H9 (cell line): ENCODE measurements at regions not wholly inside any gene's neighbourhood (a gene's known extent, or its start where the extent isn't known, plus 50 kb on each side); places are given as distances from the start of the nearest gene placed in this dataset.

Experiments used
- DNase-seq: peaks from one replicate; pipeline ENCODE4 v3.0.0-alpha.2; 2017
- H2AFZ ChIP-seq: one replicate; pipeline ENCODE4 v1.6.1; 2013; ENCODE audit warnings: mild to moderate bottlenecking, low read length, control low read depth, moderate library complexity
- H2AK5ac ChIP-seq: 2 replicates; pipeline ENCODE4 v1.6.1; 2013; ENCODE audit warnings: low read length, control low read depth, mixed read lengths; ENCODE audit not compliant: insufficient read length
- H2BK120ac ChIP-seq: one replicate; pipeline ENCODE4 v1.6.1; 2013; ENCODE audit warnings: low read depth, mild to moderate bottlenecking, low read length, control low read depth, inconsistent platforms; ENCODE audit not compliant: poor library complexity, severe bottlenecking
- H2BK12ac ChIP-seq: 2 replicates; pipeline ENCODE4 v1.6.1; 2013; ENCODE audit warnings: low read length, control low read depth, mixed read lengths, low read depth; ENCODE audit not compliant: insufficient read length
- H2BK15ac ChIP-seq: 2 replicates; pipeline ENCODE4 v1.6.1; 2013; ENCODE audit warnings: low read depth, low read length, control low read depth
- H2BK20ac ChIP-seq: one replicate; pipeline ENCODE4 v1.6.1; 2013; ENCODE audit warnings: low read depth, mild to moderate bottlenecking, low read length, control low read depth, inconsistent platforms; ENCODE audit not compliant: poor library complexity, severe bottlenecking
- H2BK5ac ChIP-seq: 2 replicates; pipeline ENCODE4 v1.6.1; 2013; ENCODE audit warnings: low read length, control low read depth, mixed read lengths; ENCODE audit not compliant: insufficient read length
- H3K14ac ChIP-seq: 2 replicates; pipeline ENCODE4 v1.6.1; 2013; ENCODE audit warnings: low read length, control low read depth; ENCODE audit not compliant: insufficient read depth
- H3K18ac ChIP-seq: 2 replicates; pipeline ENCODE4 v1.6.1; 2013; ENCODE audit warnings: low read depth, mild to moderate bottlenecking, mixed read lengths, low read length, control low read depth; ENCODE audit not compliant: insufficient read length
- H3K23ac ChIP-seq: 2 replicates; pipeline ENCODE4 v1.6.1; 2013; ENCODE audit warnings: low read length, control low read depth, mixed read lengths, low read depth; ENCODE audit not compliant: insufficient read length
- H3K23me2 ChIP-seq: 2 replicates; pipeline ENCODE4 v1.6.1; 2013; ENCODE audit warnings: low read depth, mild to moderate bottlenecking, mixed read lengths, low read length, control low read depth; ENCODE audit not compliant: insufficient read length, poor library complexity, severe bottlenecking
- H3K27ac ChIP-seq: 2 replicates; pipeline ENCODE4 v1.5.1; 2013; ENCODE audit warnings: low read length, control low read depth, mixed read lengths, low read depth; ENCODE audit not compliant: insufficient read length
- H3K27me3 ChIP-seq: 2 replicates; pipeline ENCODE4 v1.6.1; 2013; ENCODE audit warnings: low read length, control low read depth, inconsistent platforms; ENCODE audit not compliant: insufficient read depth
- H3K4ac ChIP-seq: 2 replicates; pipeline ENCODE4 v1.6.1; 2013; ENCODE audit warnings: low read depth, mild to moderate bottlenecking, control low read depth, inconsistent platforms, low read length, moderate library complexity
- H3K4me1 ChIP-seq: 2 replicates; pipeline ENCODE4 v1.6.1; 2013; ENCODE audit warnings: low read length, control low read depth, inconsistent platforms; ENCODE audit not compliant: insufficient read depth
- H3K4me2 ChIP-seq: 2 replicates; pipeline ENCODE4 v1.6.1; 2013; ENCODE audit warnings: low read length, control low read depth, mixed read lengths; ENCODE audit not compliant: insufficient read length, insufficient read depth
- H3K56ac ChIP-seq: 2 replicates; pipeline ENCODE4 v1.6.1; 2013; ENCODE audit warnings: low read depth, mild to moderate bottlenecking, mixed read lengths, low read length, control low read depth; ENCODE audit not compliant: insufficient read length
- H3K79me1 ChIP-seq: 2 replicates; pipeline ENCODE4 v1.6.1; 2013; ENCODE audit warnings: low read depth, mild to moderate bottlenecking, moderate library complexity, low read length, control low read depth, inconsistent platforms; ENCODE audit not compliant: insufficient read depth, poor library complexity, severe bottlenecking
- H3K79me2 ChIP-seq: 2 replicates; pipeline ENCODE4 v1.6.1; 2013; ENCODE audit warnings: low read length, control low read depth, inconsistent platforms; ENCODE audit not compliant: insufficient read depth
- H3K9ac ChIP-seq: 2 replicates; pipeline ENCODE4 v1.6.1; 2013; ENCODE audit warnings: low read length, control low read depth, mixed read lengths; ENCODE audit not compliant: insufficient read length; ENCODE audit errors: extremely low read depth
- H3K9me3 ChIP-seq: one replicate; pipeline ENCODE4 v1.6.1; 2013; ENCODE audit warnings: low read depth, low read length, inconsistent platforms; ENCODE audit not compliant: control insufficient read depth
- H3T11ph ChIP-seq: one replicate; pipeline ENCODE4 v1.6.1; 2013; ENCODE audit warnings: mild to moderate bottlenecking, low read length, control low read depth, inconsistent platforms
- H4K20me1 ChIP-seq: one replicate; pipeline ENCODE4 v1.6.1; 2013; ENCODE audit not compliant: control insufficient read depth, insufficient read length, insufficient read depth
- H4K5ac ChIP-seq: 2 replicates; pipeline ENCODE4 v1.6.1; 2013; ENCODE audit warnings: low read depth, mild to moderate bottlenecking, mixed read lengths, low read length, control low read depth; ENCODE audit not compliant: insufficient read length
- H4K8ac ChIP-seq: replicated peaks from 2 replicates; pipeline ENCODE4 v1.6.1; 2013; ENCODE audit warnings: low read length, control low read depth, mixed read lengths, low read depth; ENCODE audit not compliant: insufficient read length
- H4K91ac ChIP-seq: 2 replicates; pipeline ENCODE4 v1.6.1; 2013; ENCODE audit warnings: low read depth, mild to moderate bottlenecking, moderate library complexity, mixed read lengths, low read length, control low read depth; ENCODE audit not compliant: insufficient read length
- H3K27ac Mint-ChIP-seq, 3 experiments: 2 replicates in 2 of 3; 3 replicates in 1 of 3; pipeline ENCODE4 v1.8.0; 2020 to 2021; ENCODE audit warnings: mixed read lengths in 3 of 3, mild to moderate bottlenecking in 1 of 3, moderate library complexity in 1 of 3
- H3K27me3 Mint-ChIP-seq: 2 replicates; pipeline ENCODE4 v1.8.0; 2021; ENCODE audit warnings: low read depth, mild to moderate bottlenecking, moderate library complexity, mixed read lengths
- H3K36me3 Mint-ChIP-seq, 3 experiments: 2 replicates in 2 of 3; 3 replicates in 1 of 3; pipeline ENCODE4 v1.8.0; 2020 to 2021; ENCODE audit warnings: low read depth in 3 of 3, mixed read lengths in 3 of 3; ENCODE audit not compliant: insufficient read depth in 1 of 3
- H3K4me1 Mint-ChIP-seq, 2 experiments: 2 replicates each; pipeline ENCODE4 v1.8.0; 2020; ENCODE audit warnings: mixed read lengths in 2 of 2
- H3K4me3 Mint-ChIP-seq, 2 experiments: 2 replicates in 1 of 2; 3 replicates in 1 of 2; pipeline ENCODE4 v1.8.0; 2020 to 2021; ENCODE audit warnings: mild to moderate bottlenecking in 2 of 2, mixed read lengths in 2 of 2, moderate library complexity in 1 of 2
- H3K9me3 Mint-ChIP-seq, 2 experiments: 2 replicates in 1 of 2; 3 replicates in 1 of 2; pipeline ENCODE4 v1.8.0; 2020; ENCODE audit warnings: mild to moderate bottlenecking in 2 of 2, mixed read lengths in 2 of 2, moderate library complexity in 1 of 2
- WGBS: extraction: QIAGEN DNeasy Blood & Tissue Kit; methylation state at CpG from one replicate; pipeline ENCODE4 v1.1.7; 2013; ENCODE audit warnings: missing lambda C conversion rate, low lambda C conversion rate, mixed read lengths; ENCODE audit not compliant: insufficient read length; ENCODE audit errors: extremely low coverage; 5-methylcytosine and 5-hydroxymethylcytosine counted together
- TF ChIP-seq, protein P1 (sequence below): fragments of 200-600 bp; sonication (generic); conservative IDR thresholded peaks from 3 replicates; pipeline ENCODE4 v1.8.0; 2021; ENCODE audit warnings: antibody characterized with exemption, mild to moderate bottlenecking

GRCh38 chr5:2027790-2028189, 145.1 kb upstream of the IRX4 start:
- Histone ChIP-seq H4K5ac (no peak overlapping the region), H3K27ac (no peak overlapping the region)

More at GRCh38 chr5:2027790-2028189, 145.1 kb upstream of the IRX4 start:
- Histone ChIP-seq H3K23me2 (peaks cover 2% of the 10 kb centered on the region), H4K20me1 (no peaks in the 10 kb centered on the region), H3K14ac (no peak overlapping the region), H2AFZ (no peak overlapping the region), H2BK120ac (no peak overlapping the region), H3K79me1 (no peaks in the 10 kb centered on the region), H3K4me1 (no peaks in the 10 kb centered on the region), H2BK5ac (no peak overlapping the region), H3K4me2 (no peak overlapping the region), H3K9ac (no peak overlapping the region), H3K27me3 (no peaks in the 10 kb centered on the region), H3K9me3 (no peaks in the 10 kb centered on the region), H3K23ac (no peak overlapping the region), H3K56ac (no peak overlapping the region), H2BK15ac (no peak overlapping the region), H2BK20ac (no peak overlapping the region), H3K18ac (no peak overlapping the region), H3K4ac (no peak overlapping the region), H3T11ph (no peak overlapping the region), H3K79me2 (no peaks in the 10 kb centered on the region), H4K91ac (no peak overlapping the region), H4K8ac (no peak overlapping the region), H2BK12ac (no peak overlapping the region), H2AK5ac (no peak overlapping the region)
- DNase-seq: no peak
- Mint-ChIP-seq H3K27ac (no peak overlapping the region), H3K9me3 (peaks cover 2 to 12% of the 10 kb centered on the region in 2 experiments; a peak in 3 of 5 replicates), H3K4me3 (no peak overlapping the region), H3K27me3 (peaks cover 42% of the 10 kb centered on the region), H3K36me3 (no peaks in the 10 kb centered on the region; a peak in 1 of 7 replicates), H3K4me1 (peaks cover 10 to 17% of the 10 kb centered on the region in 2 experiments)
- WGBS: no CpG with 5 or more reads among the region's 2 CpGs
- TF ChIP-seq, protein P1, sequence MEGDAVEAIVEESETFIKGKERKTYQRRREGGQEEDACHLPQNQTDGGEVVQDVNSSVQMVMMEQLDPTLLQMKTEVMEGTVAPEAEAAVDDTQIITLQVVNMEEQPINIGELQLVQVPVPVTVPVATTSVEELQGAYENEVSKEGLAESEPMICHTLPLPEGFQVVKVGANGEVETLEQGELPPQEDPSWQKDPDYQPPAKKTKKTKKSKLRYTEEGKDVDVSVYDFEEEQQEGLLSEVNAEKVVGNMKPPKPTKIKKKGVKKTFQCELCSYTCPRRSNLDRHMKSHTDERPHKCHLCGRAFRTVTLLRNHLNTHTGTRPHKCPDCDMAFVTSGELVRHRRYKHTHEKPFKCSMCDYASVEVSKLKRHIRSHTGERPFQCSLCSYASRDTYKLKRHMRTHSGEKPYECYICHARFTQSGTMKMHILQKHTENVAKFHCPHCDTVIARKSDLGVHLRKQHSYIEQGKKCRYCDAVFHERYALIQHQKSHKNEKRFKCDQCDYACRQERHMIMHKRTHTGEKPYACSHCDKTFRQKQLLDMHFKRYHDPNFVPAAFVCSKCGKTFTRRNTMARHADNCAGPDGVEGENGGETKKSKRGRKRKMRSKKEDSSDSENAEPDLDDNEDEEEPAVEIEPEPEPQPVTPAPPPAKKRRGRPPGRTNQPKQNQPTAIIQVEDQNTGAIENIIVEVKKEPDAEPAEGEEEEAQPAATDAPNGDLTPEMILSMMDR: no peak
